Activated CD8-positive, alpha-beta T cell treated with anti-CD3 and anti-CD28 coated beads for 36 hours (primary cell): ENCODE measurements at regions not wholly inside any gene's neighbourhood (a gene's known extent, or its start where the extent isn't known, plus 50 kb on each side); places are given as distances from the start of the nearest gene placed in this dataset.

Experiments
- ATAC-seq: fragments of 200-7000 bp; cut with Tn5 transposase; one replicate; pipeline ENCODE4 v1.10.0; 2021; ENCODE audit warnings: mild to moderate bottlenecking, moderate library complexity
- CTCF ChIA-PET: fragments of 350-600 bp; sonication (Branson Sonifier 250); formaldehyde crosslinking; loops from one replicate; lab custom pipeline; 2021; ENCODE audit warnings: antibody characterized with exemption; lab: Charles Lee
- POLR2A ChIA-PET: fragments of 350-600 bp; sonication (Branson Sonifier 250); formaldehyde crosslinking; loops from one replicate; lab custom pipeline; 2021; ENCODE audit warnings: antibody characterized with exemption; lab: Charles Lee
- DNase-seq: peaks from one replicate; pipeline ENCODE4 v3.0.0-alpha.2; 2020
- H3K27ac Mint-ChIP-seq: one replicate; pipeline ENCODE4 v1.8.0; 2021; ENCODE audit warnings: mild to moderate bottlenecking, mixed read lengths
- H3K27me3 Mint-ChIP-seq: one replicate; pipeline ENCODE4 v1.8.0; 2021; ENCODE audit warnings: mixed read lengths
- H3K36me3 Mint-ChIP-seq: one replicate; pipeline ENCODE4 v1.8.0; 2021; ENCODE audit warnings: low read depth, mixed read lengths
- H3K4me1 Mint-ChIP-seq: one replicate; pipeline ENCODE4 v1.8.0; 2021; ENCODE audit warnings: low read depth, mixed read lengths
- H3K4me3 Mint-ChIP-seq: one replicate; pipeline ENCODE4 v1.8.0; 2021; ENCODE audit warnings: mild to moderate bottlenecking, moderate library complexity, mixed read lengths
- H3K9me3 Mint-ChIP-seq: one replicate; pipeline ENCODE4 v1.8.0; 2021; ENCODE audit warnings: mixed read lengths
- intact Hi-C: fragments of 100-400 bp; cut with micrococcal nuclease; formaldehyde crosslinking; loops from one replicate; pipeline ENCODE4 v1.10.0; 2022
- TF ChIP-seq, protein P1 (sequence below): fragments of 200-600 bp; IDR thresholded peaks from one replicate; pipeline ENCODE4 v1.8.0; 2022; ENCODE audit warnings: antibody characterized with exemption, mild to moderate bottlenecking

- intact Hi-C loops = no loop called here
- H3K36me3 Mint-ChIP-seq = peaks cover 3% of the 10 kb centered on the region
- H3K27ac Mint-ChIP-seq = no peak overlapping the region
- TF ChIP-seq, protein P1, sequence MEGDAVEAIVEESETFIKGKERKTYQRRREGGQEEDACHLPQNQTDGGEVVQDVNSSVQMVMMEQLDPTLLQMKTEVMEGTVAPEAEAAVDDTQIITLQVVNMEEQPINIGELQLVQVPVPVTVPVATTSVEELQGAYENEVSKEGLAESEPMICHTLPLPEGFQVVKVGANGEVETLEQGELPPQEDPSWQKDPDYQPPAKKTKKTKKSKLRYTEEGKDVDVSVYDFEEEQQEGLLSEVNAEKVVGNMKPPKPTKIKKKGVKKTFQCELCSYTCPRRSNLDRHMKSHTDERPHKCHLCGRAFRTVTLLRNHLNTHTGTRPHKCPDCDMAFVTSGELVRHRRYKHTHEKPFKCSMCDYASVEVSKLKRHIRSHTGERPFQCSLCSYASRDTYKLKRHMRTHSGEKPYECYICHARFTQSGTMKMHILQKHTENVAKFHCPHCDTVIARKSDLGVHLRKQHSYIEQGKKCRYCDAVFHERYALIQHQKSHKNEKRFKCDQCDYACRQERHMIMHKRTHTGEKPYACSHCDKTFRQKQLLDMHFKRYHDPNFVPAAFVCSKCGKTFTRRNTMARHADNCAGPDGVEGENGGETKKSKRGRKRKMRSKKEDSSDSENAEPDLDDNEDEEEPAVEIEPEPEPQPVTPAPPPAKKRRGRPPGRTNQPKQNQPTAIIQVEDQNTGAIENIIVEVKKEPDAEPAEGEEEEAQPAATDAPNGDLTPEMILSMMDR = no peak
- no peak for DNase-seq
- H3K4me3 Mint-ChIP-seq = no peak overlapping the region
- H3K9me3 Mint-ChIP-seq = peaks cover 10% of the 10 kb centered on the region
- no peak for ATAC-seq
- H3K27me3 Mint-ChIP-seq = peaks cover 2% of the 10 kb centered on the region
- CTCF ChIA-PET = no interaction called here
- H3K4me1 Mint-ChIP-seq = no peaks in the 10 kb centered on the region
- POLR2A ChIA-PET = no interaction called here
Observed at GRCh38 chr12:70110085-70110484, 133.1 kb upstream of the CNOT2 start.

GRCh38 chr12:70117670-70118069 is 125.6 kb upstream of the CNOT2 start:
- DNase-seq = no peak
- H3K4me3 Mint-ChIP-seq = no peak overlapping the region
- H3K4me1 Mint-ChIP-seq = no peaks in the 10 kb centered on the region
- H3K36me3 Mint-ChIP-seq = no peaks in the 10 kb centered on the region
- H3K27ac Mint-ChIP-seq = no peak overlapping the region
- TF ChIP-seq, protein P1 = no peak
- ChIA-PET POLR2A (no interaction called here), CTCF (no interaction called here)
- no peak for ATAC-seq
- intact Hi-C loops = no loop called here
- peaks cover under 1% of the 10 kb centered on the region for H3K9me3 Mint-ChIP-seq
- peaks cover 2% of the 10 kb centered on the region for H3K27me3 Mint-ChIP-seq

GRCh38 chr12:70120970-70121369 is 122.3 kb upstream of the CNOT2 start:
- Mint-ChIP-seq H3K4me3 (no peak overlapping the region), H3K27me3 (peaks cover 3% of the 10 kb centered on the region), H3K36me3 (no peaks in the 10 kb centered on the region), H3K9me3 (no peaks in the 10 kb centered on the region), H3K27ac (no peak overlapping the region), H3K4me1 (no peaks in the 10 kb centered on the region)
- CTCF ChIA-PET = no interaction called here
- TF ChIP-seq, protein P1 = no peak
- DNase-seq (no peak), ATAC-seq (no peak)
- intact Hi-C loops = no loop called here
- POLR2A ChIA-PET = no interaction called here

- TF ChIP-seq, protein P1 = no peak
- Mint-ChIP-seq H3K4me1 (no peaks in the 10 kb centered on the region), H3K27ac (no peak overlapping the region), H3K9me3 (no peaks in the 10 kb centered on the region), H3K36me3 (no peaks in the 10 kb centered on the region), H3K4me3 (no peak overlapping the region), H3K27me3 (peaks cover 3% of the 10 kb centered on the region)
- CTCF ChIA-PET = no interaction called here
- intact Hi-C loops = no loop called here
- DNase-seq (no peak), ATAC-seq (no peak)
- POLR2A ChIA-PET = no interaction called here
Observed at GRCh38 chr12:70121562-70121961, 121.7 kb upstream of the CNOT2 start.

DNA sequence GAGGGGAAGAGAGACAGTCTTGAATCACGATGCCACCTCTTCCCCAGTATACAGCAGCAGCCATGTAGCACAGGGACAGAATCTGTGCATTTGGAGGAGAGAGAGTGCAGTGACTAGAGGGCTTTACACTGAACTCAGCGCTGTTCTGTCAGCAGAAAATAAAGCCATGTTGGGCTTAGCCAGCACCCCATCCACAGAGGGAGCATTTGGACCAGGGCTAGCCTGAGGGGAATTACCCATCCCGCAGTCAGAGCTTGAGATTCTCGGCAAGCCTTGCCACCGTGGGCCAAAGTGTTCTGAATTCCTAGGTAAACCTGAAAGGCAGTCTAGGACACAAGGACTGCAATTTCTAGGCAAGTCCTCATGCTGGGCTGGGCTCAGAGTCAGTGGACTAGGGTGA is 120.4 kb upstream of the CNOT2 start:
- ChIA-PET CTCF (no interaction called here), POLR2A (no interaction called here)
- H3K4me3 Mint-ChIP-seq = no peak overlapping the region
- DNase-seq = no peak
- peaks cover 3% of the 10 kb centered on the region for H3K27me3 Mint-ChIP-seq
- H3K27ac Mint-ChIP-seq = no peak overlapping the region
- intact Hi-C loops = no loop called here
- H3K36me3 Mint-ChIP-seq = no peaks in the 10 kb centered on the region
- no peaks in the 10 kb centered on the region for H3K9me3 Mint-ChIP-seq
- ATAC-seq = no peak
- TF ChIP-seq, protein P1 = no peak
- H3K4me1 Mint-ChIP-seq = no peaks in the 10 kb centered on the region
